HEK293 (cell line): ENCODE measurements at regions not wholly inside any gene's neighbourhood (a gene's known extent, or its start where the extent isn't known, plus 50 kb on each side); places are given as distances from the start of the nearest gene placed in this dataset.

Experiments used
- CTCF ChIA-PET: fragments of 350-600 bp; formaldehyde crosslinking; extraction: SDS; loops from one replicate; lab custom pipeline; 2021; ENCODE audit warnings: antibody characterized with exemption; lab: Yijun Ruan, JAX
- POLR2A ChIA-PET: fragments of 300-600 bp; formaldehyde crosslinking; extraction: SDS; loops from one replicate; lab custom pipeline; 2020; ENCODE audit warnings: antibody characterized with exemption, inconsistent platforms; lab: Yijun Ruan, JAX
- H3K27ac ChIP-seq: fragments of 200-500 bp; sonication (Bioruptor generic); 2 replicates; pipeline ENCODE4 v1.5.1; 2014; ENCODE audit warnings: low read depth, low read length, control low read depth, inconsistent platforms; ENCODE audit errors: extremely low read depth
- H3K36me3 ChIP-seq, 2 experiments: fragments of 200-500 bp in 1 of 2; sonication (Bioruptor generic) in 1 of 2; 1 replicate in 1 of 2; 2 replicates in 1 of 2; pipeline ENCODE4 v1.5.1; 2014 to 2017; ENCODE audit warnings: inconsistent platforms in 2 of 2, low read length in 2 of 2; ENCODE audit not compliant: control insufficient read depth in 2 of 2, insufficient read depth in 1 of 2
- H3K4me1 ChIP-seq: fragments of 200-500 bp; sonication (Bioruptor generic); 2 replicates; pipeline ENCODE4 v1.5.1; 2014; ENCODE audit warnings: mild to moderate bottlenecking, low read length, inconsistent platforms; ENCODE audit not compliant: control insufficient read depth, insufficient read depth
- H3K4me3 ChIP-seq: 2 replicates; pipeline ENCODE4 v1.5.1; 2011; ENCODE audit warnings: low read depth, mild to moderate bottlenecking, control low read depth, low read length, moderate library complexity
- H3K9me3 ChIP-seq: fragments of 200-500 bp; sonication (Bioruptor generic); 2 replicates; pipeline ENCODE4 v1.5.1; 2014; ENCODE audit warnings: low read depth, low read length, inconsistent platforms; ENCODE audit not compliant: control insufficient read depth, insufficient read depth
- AEBP2 ChIP-seq: fragments of 450-650 bp; formaldehyde crosslinking; IDR thresholded peaks from 2 replicates; pipeline ENCODE4 v1.5.1; 2016; ENCODE audit warnings: missing biosample characterization, missing genetic modification characterization, borderline replicate concordance
- BCL11A ChIP-seq: fragments of 450-650 bp; formaldehyde crosslinking; IDR thresholded peaks from 2 replicates; pipeline ENCODE4 v1.5.1; 2016; ENCODE audit warnings: low read depth, missing biosample characterization, missing genetic modification characterization
- CTCF ChIP-seq: fragments of 450-650 bp; formaldehyde crosslinking; IDR thresholded peaks from 2 replicates; pipeline ENCODE4 v1.5.1; 2016; ENCODE audit warnings: missing biosample characterization, missing genetic modification characterization
- PRDM4 ChIP-seq: fragments of 450-650 bp; formaldehyde crosslinking; IDR thresholded peaks from 2 replicates; pipeline ENCODE4 v1.5.1; 2017; ENCODE audit warnings: missing biosample characterization, missing genetic modification characterization
- ZBTB26 ChIP-seq: fragments of 450-650 bp; formaldehyde crosslinking; optimal IDR thresholded peaks from 2 replicates; pipeline ENCODE3; 2016; ENCODE audit warnings: missing biosample characterization, mild to moderate bottlenecking, missing genetic modification characterization
- ZBTB48 ChIP-seq: fragments of 450-650 bp; formaldehyde crosslinking; IDR thresholded peaks from 2 replicates; pipeline ENCODE4 v1.5.1; 2016; ENCODE audit warnings: missing biosample characterization, missing genetic modification characterization
- ZFHX2 ChIP-seq: fragments of 450-650 bp; formaldehyde crosslinking; conservative IDR thresholded peaks from 2 replicates; pipeline ENCODE4 v1.5.1; 2016; ENCODE audit warnings: missing biosample characterization, missing genetic modification characterization
- ZFP3 ChIP-seq: fragments of 450-650 bp; formaldehyde crosslinking; IDR thresholded peaks from 2 replicates; pipeline ENCODE4 v1.5.1; 2016; ENCODE audit warnings: low read depth, missing biosample characterization, missing genetic modification characterization
- ZNF350 ChIP-seq: fragments of 450-650 bp; formaldehyde crosslinking; IDR thresholded peaks from 2 replicates; pipeline ENCODE4 v1.5.0; 2017; ENCODE audit warnings: missing biosample characterization, mild to moderate bottlenecking, missing genetic modification characterization
- ZNF488 ChIP-seq: fragments of 450-650 bp; formaldehyde crosslinking; IDR thresholded peaks from 2 replicates; pipeline ENCODE4 v1.5.1; 2016; ENCODE audit warnings: missing biosample characterization, missing genetic modification characterization
- ZNF585B ChIP-seq: fragments of 450-650 bp; formaldehyde crosslinking; IDR thresholded peaks from 2 replicates; pipeline ENCODE4 v1.5.1; 2016; ENCODE audit warnings: missing biosample characterization, missing genetic modification characterization
- ZNF658 ChIP-seq: fragments of 450-650 bp; formaldehyde crosslinking; IDR thresholded peaks from 2 replicates; pipeline ENCODE4; 2016; ENCODE audit warnings: missing biosample characterization, missing genetic modification characterization
- ZSCAN4 ChIP-seq: fragments of 450-650 bp; formaldehyde crosslinking; IDR thresholded peaks from 2 replicates; pipeline ENCODE4 v1.5.1; 2017; ENCODE audit warnings: missing biosample characterization, missing genetic modification characterization

- TF ChIP-seq ZNF488 = no peak
- TF ChIP-seq ZFHX2 (tag by site-specific recombination) = no peak
- no peak for TF ChIP-seq PRDM4 (tag by site-specific recombination)
- no peak for TF ChIP-seq ZFP3 (tag by site-specific recombination)
- no peak for TF ChIP-seq ZNF585B
- TF ChIP-seq ZNF350 = no peak
- no peak for TF ChIP-seq ZNF658 (tag by site-specific recombination)
- no peak for TF ChIP-seq BCL11A (tag by site-specific recombination)
Observed at GRCh38 chr5:33240558-33240957, 200.2 kb upstream of the TARS1 start (continued).

- POLR2A ChIA-PET = no interaction called here
- Histone ChIP-seq H3K9me3 (no peaks in the 10 kb centered on the region), H3K27ac (no peak overlapping the region), H3K4me3 (no peak overlapping the region), H3K4me1 (peaks cover 9% of the 10 kb centered on the region), H3K36me3 (no peaks in the 10 kb centered on the region)
- TF ChIP-seq ZSCAN4 (tag by site-specific recombination) (no peak), ZBTB26 (tag by site-specific recombination) (no peak), ZBTB48 (no peak)
- CTCF ChIA-PET = no interaction called here
Observed at GRCh38 chr5:33241802-33242201, 199.0 kb upstream of the TARS1 start.

- H3K4me3 ChIP-seq = no peak overlapping the region
- H3K9me3 ChIP-seq = no peaks in the 10 kb centered on the region
- peaks cover 9% of the 10 kb centered on the region for H3K4me1 ChIP-seq
- POLR2A ChIA-PET = no interaction called here
- CTCF ChIA-PET = interaction anchor here (0.6 kb wide), 1 partner anchor 270 kb away, joined by 3 read pairs; no protein-coding TSS in a partner anchor
- H3K27ac ChIP-seq = no peak overlapping the region
- no peaks in the 10 kb centered on the region for H3K36me3 ChIP-seq
- TF ChIP-seq CTCF (tag by site-specific recombination) = 0 out of 2 replicates have a peak, but pooled peaks have one; percentile 10
- no peak for TF ChIP-seq AEBP2
- no peak for TF ChIP-seq PRDM4 (tag by site-specific recombination)
Observed at GRCh38 chr5:33242277-33242676, 198.5 kb upstream of the TARS1 start.
